HG03575 (cell line): ENCODE measurements at regions not wholly inside any gene's neighbourhood (a gene's known extent, or its start where the extent isn't known, plus 50 kb on each side); places are given as distances from the start of the nearest gene placed in this dataset.

ENCODE experiments used
- ATAC-seq: cut with Tn5 transposase; IDR thresholded peaks from one replicate; pipeline ENCODE4 v1.9.1; 2021; ENCODE audit not compliant: unreplicated experiment, insufficient number of reproducible peaks, low FRiP score; ENCODE audit errors: extremely low read depth

GRCh38 chr19:28334419-28334818, 878.5 kb downstream of the UQCRFS1 start:
- no peak for ATAC-seq

- ATAC-seq, result no peak
These were observed 879.0 kb downstream of the UQCRFS1 start for GRCh38 chr19:28333909-28334308.

- ATAC-seq, result no peak
These were observed 880.1 kb downstream of the UQCRFS1 start for GRCh38 chr19:28332886-28333285.

DNA sequence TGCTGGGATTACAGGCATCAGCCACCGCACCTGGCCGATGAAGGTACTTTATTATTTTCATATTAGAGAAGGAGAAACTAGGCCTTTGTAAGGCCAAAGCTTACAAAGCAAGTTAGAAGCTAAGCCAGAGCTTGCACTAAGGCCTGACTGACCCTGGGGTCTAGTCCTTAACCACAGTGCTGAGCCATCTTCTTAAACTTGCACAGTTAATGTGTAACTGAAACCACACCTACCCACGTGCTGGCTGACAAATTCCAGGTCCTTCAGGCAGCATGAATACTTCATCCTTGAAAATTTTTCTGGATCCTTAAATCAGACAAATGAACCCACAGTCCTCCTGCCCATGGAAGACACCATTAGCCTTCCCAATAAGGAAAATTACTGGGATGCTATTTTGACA, 880.6 kb downstream of the UQCRFS1 start:
- no peak for ATAC-seq

GRCh38 chr19:28331596-28331995, 881.4 kb downstream of the UQCRFS1 start:
- no peak for ATAC-seq

DNA sequence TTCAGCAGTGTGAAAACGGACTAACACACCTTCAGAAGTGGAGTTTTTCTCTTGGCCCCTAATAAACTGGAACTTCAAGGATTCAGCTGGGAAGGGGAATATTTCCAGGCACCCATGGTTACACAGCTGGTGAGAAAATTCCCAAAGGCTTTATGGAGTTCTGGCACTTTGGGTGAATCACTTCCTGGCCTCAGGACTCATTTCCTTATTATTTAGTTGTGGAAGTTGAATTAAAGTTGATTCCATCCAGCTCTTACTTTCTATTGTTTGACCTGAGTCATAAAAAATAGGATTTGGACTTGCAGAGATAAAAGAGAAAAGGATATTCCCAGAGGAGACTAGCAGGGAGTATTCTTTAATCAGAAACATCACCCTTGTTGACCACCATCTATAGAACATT, 882.1 kb downstream of the UQCRFS1 start:
- no peak for ATAC-seq

- no peak for ATAC-seq
These were observed 883.5 kb downstream of the UQCRFS1 start for GRCh38 chr19:28329429-28329828.

GRCh38 chr19:28327905-28328304, 885.0 kb downstream of the UQCRFS1 start:
- ATAC-seq, result no peak

DNA sequence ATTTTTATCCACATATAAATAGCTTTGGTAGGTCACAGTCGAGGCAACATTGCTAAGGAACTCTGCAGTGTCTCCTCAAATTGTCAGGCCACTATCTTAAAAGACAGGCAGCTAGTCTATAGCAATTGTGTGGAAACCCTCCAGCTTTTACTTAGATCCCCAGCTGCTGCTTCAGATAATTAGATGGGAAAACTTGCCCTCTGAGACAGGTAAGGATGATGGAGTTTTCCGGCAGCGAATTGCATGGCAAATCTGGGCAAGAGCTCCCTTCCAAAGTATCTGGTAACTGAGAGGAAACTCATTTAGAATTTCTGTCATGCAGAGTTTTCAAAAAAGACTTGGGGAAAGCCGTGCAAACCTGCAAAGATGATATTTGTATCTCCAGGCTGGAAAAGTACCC, 886.2 kb downstream of the UQCRFS1 start:
- no peak for ATAC-seq

GRCh38 chr19:28324275-28325060, 888.5 kb downstream of the UQCRFS1 start:
- ATAC-seq, result no peak

GRCh38 chr19:28322945-28323344, 890.0 kb downstream of the UQCRFS1 start:
- no peak for ATAC-seq

DNA sequence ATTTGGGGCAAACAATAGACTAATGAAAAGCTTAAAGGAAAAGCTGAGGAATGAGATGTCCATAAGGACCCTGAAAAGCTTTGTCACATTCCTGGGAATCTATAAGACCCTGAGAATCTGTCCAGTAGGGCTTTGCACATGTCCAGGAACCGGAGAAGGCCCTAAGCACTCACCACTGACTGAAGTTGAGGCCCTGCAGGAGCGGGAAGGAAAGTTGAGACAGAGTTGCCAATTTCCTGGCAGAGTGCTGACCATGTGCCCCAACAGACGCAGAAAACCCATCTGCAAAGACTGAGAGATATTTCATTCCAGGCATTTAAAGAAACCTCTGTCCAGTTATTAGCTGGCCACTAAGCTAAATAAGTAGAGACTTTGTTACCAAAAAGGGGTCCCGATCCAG, 890.5 kb downstream of the UQCRFS1 start:
- no peak for ATAC-seq

GRCh38 chr19:28319918-28320317, 893.0 kb downstream of the UQCRFS1 start:
- no peak for ATAC-seq

GRCh38 chr19:28319227-28319626, 893.7 kb downstream of the UQCRFS1 start:
- ATAC-seq, result no peak

DNA sequence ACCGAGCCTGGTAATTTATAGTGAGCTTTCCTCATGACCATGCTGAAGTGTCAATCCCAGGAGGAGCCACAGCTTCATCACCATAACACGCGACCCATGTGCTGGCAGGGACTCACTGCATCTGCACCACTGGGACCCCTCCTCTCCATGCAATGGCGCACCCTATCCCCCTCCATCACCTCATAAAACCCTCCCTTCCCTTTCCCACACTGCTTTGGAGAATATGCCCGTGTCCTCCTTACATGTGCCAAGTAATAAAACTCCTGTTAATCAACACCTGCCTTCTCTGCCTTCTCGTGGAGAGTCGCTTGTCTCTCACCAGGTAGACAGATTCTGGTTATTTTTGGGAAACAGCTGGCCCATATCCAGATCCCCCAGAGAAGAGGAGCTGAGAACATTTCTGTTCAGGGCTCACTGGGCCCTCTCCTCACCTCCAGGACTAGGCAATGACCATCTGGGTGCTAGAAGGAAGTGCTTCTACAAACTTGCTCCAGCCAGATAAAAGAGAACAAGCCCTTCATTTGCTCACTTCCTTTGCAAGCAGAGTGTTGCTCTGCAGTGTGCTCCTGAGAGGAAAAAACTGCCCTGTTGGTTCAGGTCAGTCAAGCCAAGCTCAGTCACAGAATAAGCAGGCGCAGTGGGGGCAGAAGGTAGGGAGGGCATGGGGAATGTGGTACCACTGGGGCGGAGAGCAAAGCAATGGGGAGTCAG, 894.3 kb downstream of the UQCRFS1 start:
- ATAC-seq, result no peak

DNA sequence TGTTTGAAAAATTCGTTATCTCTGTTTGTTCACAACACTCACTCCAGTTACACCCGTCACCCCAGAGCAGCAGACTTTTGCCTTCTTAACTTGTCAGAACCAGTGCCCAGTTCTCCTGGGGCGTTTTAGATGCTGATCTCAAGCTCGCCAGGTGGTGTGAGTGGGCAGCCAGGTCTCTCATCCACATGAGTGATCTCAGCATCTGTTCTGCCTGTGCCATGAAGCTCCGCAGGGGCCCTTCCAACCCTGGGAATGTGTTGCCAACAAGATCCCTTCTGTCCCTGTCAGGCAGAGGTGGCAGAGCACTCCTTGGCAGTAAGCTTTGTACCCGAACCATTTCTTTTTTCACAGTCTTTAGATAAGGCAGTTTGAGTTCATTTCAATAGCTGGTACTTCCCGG, 896.5 kb downstream of the UQCRFS1 start:
- no peak for ATAC-seq

- ATAC-seq, result no peak
These were observed 898.2 kb downstream of the UQCRFS1 start for GRCh38 chr19:28314756-28315155.

GRCh38 chr19:28314287-28314686, 898.7 kb downstream of the UQCRFS1 start:
- no peak for ATAC-seq

- no peak for ATAC-seq
These were observed 899.3 kb downstream of the UQCRFS1 start for GRCh38 chr19:28313633-28314032.

DNA sequence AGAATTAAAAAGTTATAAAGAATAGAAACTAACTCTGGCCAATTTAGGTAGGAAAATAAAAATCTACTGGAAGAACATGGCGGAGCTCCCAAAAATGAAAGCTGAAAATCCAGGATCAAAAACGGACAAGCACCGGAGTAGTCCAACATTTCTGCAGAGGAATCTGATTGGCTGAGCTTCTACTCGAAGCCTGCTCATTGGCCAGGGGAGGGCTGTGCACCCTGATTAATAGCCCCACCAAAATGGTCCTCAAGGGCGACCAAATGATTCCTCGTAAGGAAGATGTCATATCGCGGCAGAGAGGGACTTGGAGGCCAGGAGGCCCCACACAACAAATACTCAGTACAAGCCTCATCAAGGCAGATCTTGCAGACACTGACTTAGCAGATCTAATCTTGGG, 900.7 kb downstream of the UQCRFS1 start:
- no peak for ATAC-seq
